ENCODE measurements at regions not wholly inside any gene's neighbourhood (a gene's known extent, or its start where the extent isn't known, plus 50 kb on each side); places are given as distances from the start of the nearest gene placed in this dataset.

- TF ChIP-seq CTCF (IDR thresholded peaks at IDR 0.05) (no peak), EZH2 (IDR thresholded peaks at IDR 0.05; ENCODE audit: borderline replicate concordance, insufficient read depth, low read depth, low read length, poor library complexity, severe bottlenecking) (no peak)
These were observed 332.4 kb upstream of the NRP1 start for GRCh38 chr10:33666686-33667480.

Measured in B cell (primary cell).